PC-3 (cell line): ENCODE measurements at regions not wholly inside any gene's neighbourhood (a gene's known extent, or its start where the extent isn't known, plus 50 kb on each side); places are given as distances from the start of the nearest gene placed in this dataset.

Experiments used
- ATAC-seq: fragments of 200-7000 bp; cut with Tn5 transposase; 2 replicates; pipeline ENCODE4 v1.9.1; 2020; ENCODE audit warnings: mild to moderate bottlenecking, moderate library complexity
- BruUV-seq: library from RNA; stranded (reverse); fragments of 400-500 nt; replicated peaks from 2 replicates; lab custom pipeline; 2021; lab: Mats Ljungman, UMichigan
- CTCF ChIA-PET: fragments of 300-600 bp; sonication (Branson Sonifier 250); formaldehyde crosslinking; loops from one replicate; lab custom pipeline; 2022; ENCODE audit warnings: antibody characterized with exemption; lab: Charles Lee
- POLR2A ChIA-PET: fragments of 300-600 bp; sonication (Branson Sonifier 250); formaldehyde crosslinking; loops from one replicate; lab custom pipeline; 2022; ENCODE audit warnings: antibody characterized with exemption; ENCODE audit not compliant: unreplicated experiment; lab: Charles Lee
- DNase-seq: peaks from one replicate; pipeline ENCODE4 v3.0.0-alpha.2; 2015
- H2AFZ ChIP-seq: fragments of 300-600 bp; sonication (generic); 2 replicates; pipeline ENCODE4 v1.6.0; 2016; ENCODE audit warnings: antibody characterized with exemption, low read length
- H3F3A ChIP-seq: fragments of 300-600 bp; sonication (generic); one replicate; pipeline ENCODE4 v1.6.0; 2017; ENCODE audit warnings: antibody characterized with exemption, low read length, control low read depth, mild to moderate bottlenecking; ENCODE audit not compliant: unreplicated experiment
- H3K27ac ChIP-seq: fragments of 300-600 bp; sonication (generic); 2 replicates; pipeline ENCODE4 v1.5.1; 2016; ENCODE audit warnings: mild to moderate bottlenecking, low read length
- H3K27me3 ChIP-seq: fragments of 300-600 bp; sonication (generic); 2 replicates; pipeline ENCODE4 v1.6.1; 2016; ENCODE audit warnings: low read length, mixed read lengths
- H3K36me3 ChIP-seq: fragments of 300-600 bp; sonication (generic); 2 replicates; pipeline ENCODE4 v1.6.1; 2016; ENCODE audit warnings: low read depth, mixed run types, low read length, mixed read lengths
- H3K4me1 ChIP-seq: fragments of 300-600 bp; sonication (generic); 2 replicates; pipeline ENCODE4 v1.5.1; 2016; ENCODE audit warnings: low read length; ENCODE audit not compliant: insufficient read depth
- H3K4me2 ChIP-seq: fragments of 300-600 bp; sonication (generic); 2 replicates; pipeline ENCODE4 v1.6.0; 2016; ENCODE audit warnings: low read length
- H3K4me3 ChIP-seq: fragments of 300-600 bp; sonication (generic); 2 replicates; pipeline ENCODE4 v1.5.1; 2016; ENCODE audit warnings: mild to moderate bottlenecking, low read length, mixed read lengths
- H3K79me2 ChIP-seq: fragments of 300-600 bp; sonication (generic); 2 replicates; pipeline ENCODE4 v1.6.1; 2017; ENCODE audit warnings: low read length, mixed read lengths
- H3K9ac ChIP-seq: fragments of 300-600 bp; sonication (generic); 2 replicates; pipeline ENCODE4 v1.6.0; 2016; ENCODE audit warnings: mild to moderate bottlenecking, low read length
- H3K9me2 ChIP-seq: fragments of 300-600 bp; sonication (generic); replicated peaks from 2 replicates; pipeline ENCODE4 v1.6.1; 2016; ENCODE audit warnings: mixed run types, low read length, mixed read lengths
- H3K9me3 ChIP-seq: fragments of 300-600 bp; sonication (generic); 2 replicates; pipeline ENCODE4 v1.6.1; 2016; ENCODE audit warnings: low read length, mixed read lengths
- H4K20me1 ChIP-seq: fragments of 300-600 bp; sonication (generic); 2 replicates; pipeline ENCODE4 v1.6.1; 2016; ENCODE audit warnings: low read length, mixed read lengths
- CTCF ChIP-seq: fragments of 300-600 bp; sonication (generic); conservative IDR thresholded peaks from 2 replicates; pipeline ENCODE4 v1.5.1; 2017; ENCODE audit warnings: antibody characterized with exemption, low read depth, mild to moderate bottlenecking, low read length
- EZH2 ChIP-seq: fragments of 300-600 bp; sonication (generic); IDR thresholded peaks from one replicate; pipeline ENCODE4 v1.6.1; 2017; ENCODE audit warnings: antibody characterized with exemption, mild to moderate bottlenecking, low read length; ENCODE audit not compliant: unreplicated experiment
- EZH2phosphoT487 ChIP-seq: fragments of 300-600 bp; sonication (generic); IDR thresholded peaks from 2 replicates; pipeline ENCODE4 v1.6.1; 2018; ENCODE audit warnings: mild to moderate bottlenecking, antibody characterized with exemption, low read length, borderline replicate concordance
- intact Hi-C: fragments of 100-400 bp; cut with micrococcal nuclease; formaldehyde crosslinking; loops from 2 replicates; pipeline ENCODE4 v1.9.0; 2023

- Histone ChIP-seq H3K9ac (no peak overlapping the region), H3K4me2 (no peak overlapping the region), H4K20me1 (no peaks in the 10 kb centered on the region), H3K4me1 (no peaks in the 10 kb centered on the region), H3K27me3 (peaks cover 18% of the 10 kb centered on the region), H2AFZ (no peak overlapping the region), H3K9me3 (no peaks in the 10 kb centered on the region), H3K79me2 (no peaks in the 10 kb centered on the region), H3K4me3 (no peak overlapping the region), H3K9me2 (no peaks in the 10 kb centered on the region), H3K36me3 (no peaks in the 10 kb centered on the region), H3F3A (no peaks in the 10 kb centered on the region), H3K27ac (no peak overlapping the region)
- TF ChIP-seq EZH2phosphoT487 (no peak), EZH2 (no peak), CTCF (no peak)
- CTCF ChIA-PET, result no interaction called here
- intact Hi-C loops, result no loop called here
- no TSS peak for BruUV-seq
- DNase-seq (no peak), ATAC-seq (no peak)
- POLR2A ChIA-PET, result no interaction called here
These were observed 114.1 kb upstream of the MYCN start for GRCh38 chr2:15826273-15826717.

GRCh38 chr2:15827001-15827400, 113.3 kb upstream of the MYCN start:
- Histone ChIP-seq H3K79me2 (no peaks in the 10 kb centered on the region), H3K9me2 (no peaks in the 10 kb centered on the region), H3K27ac (no peak overlapping the region), H3K4me1 (no peaks in the 10 kb centered on the region), H3K27me3 (peaks cover 18% of the 10 kb centered on the region), H4K20me1 (no peaks in the 10 kb centered on the region), H3K9ac (no peak overlapping the region), H3K4me2 (no peak overlapping the region), H3F3A (no peaks in the 10 kb centered on the region), H3K9me3 (no peaks in the 10 kb centered on the region), H2AFZ (no peak overlapping the region), H3K36me3 (no peaks in the 10 kb centered on the region), H3K4me3 (no peak overlapping the region)
- DNase-seq, result no peak
- ATAC-seq, result no peak
- TF ChIP-seq EZH2phosphoT487 (no peak), CTCF (no peak), EZH2 (no peak)
- ChIA-PET CTCF (no interaction called here), POLR2A (no interaction called here)
- intact Hi-C loops, result no loop called here
- BruUV-seq, result no TSS peak

GRCh38 chr2:15828576-15828975, 111.8 kb upstream of the MYCN start:
- BruUV-seq, result no TSS peak
- no peak for ATAC-seq
- H3F3A ChIP-seq, result no peaks in the 10 kb centered on the region
- H2AFZ ChIP-seq, result no peak overlapping the region
- no peak overlapping the region for H3K4me2 ChIP-seq
- no peaks in the 10 kb centered on the region for H3K9me3 ChIP-seq
- intact Hi-C loops, result no loop called here
- no peak for DNase-seq
- H3K4me3 ChIP-seq, result no peak overlapping the region
- H4K20me1 ChIP-seq, result no peaks in the 10 kb centered on the region
- ChIA-PET CTCF (no interaction called here), POLR2A (no interaction called here)
- H3K79me2 ChIP-seq, result no peaks in the 10 kb centered on the region
- no peak for TF ChIP-seq CTCF
- no peak for TF ChIP-seq EZH2
- TF ChIP-seq EZH2phosphoT487, result no peak
- no peaks in the 10 kb centered on the region for H3K36me3 ChIP-seq
- H3K27me3 ChIP-seq, result peaks cover 14% of the 10 kb centered on the region
- H3K9me2 ChIP-seq, result no peaks in the 10 kb centered on the region
- no peak overlapping the region for H3K27ac ChIP-seq
- H3K4me1 ChIP-seq, result no peaks in the 10 kb centered on the region
- H3K9ac ChIP-seq, result no peak overlapping the region
